ENCODE measurements at regions not wholly inside any gene's neighbourhood (a gene's known extent, or its start where the extent isn't known, plus 50 kb on each side); places are given as distances from the start of the nearest gene placed in this dataset.

- DNase-seq (ENCODE audit: low read depth) = no peak
- TF ChIP-seq CTCF (conservative IDR thresholded peaks at IDR 0.05; ENCODE audit: control insufficient read depth, insufficient read depth, low read depth, low read length) = no peak
- H3K4me3 ChIP-seq (ENCODE audit: control insufficient read depth, low read depth, low read length) = no peak overlapping the region
These were observed 436.7 kb downstream of the DAD1 start for GRCh38 chr14:22152161-22152870.

GRCh38 chr14:22151121-22151520, 437.9 kb downstream of the DAD1 start:
- TF ChIP-seq CTCF (conservative IDR thresholded peaks at IDR 0.05; ENCODE audit: control insufficient read depth, insufficient read depth, low read depth, low read length) = no peak
- H3K4me3 ChIP-seq (ENCODE audit: control insufficient read depth, low read depth, low read length) = no peak overlapping the region
- no peak for DNase-seq (ENCODE audit: low read depth)

GRCh38 chr14:22149058-22149457, 440.0 kb downstream of the DAD1 start:
- no peak for TF ChIP-seq CTCF (conservative IDR thresholded peaks at IDR 0.05; ENCODE audit: control insufficient read depth, insufficient read depth, low read depth, low read length)
- H3K4me3 ChIP-seq (ENCODE audit: control insufficient read depth, low read depth, low read length) = no peak overlapping the region
- DNase-seq (ENCODE audit: low read depth) = no peak

GRCh38 chr14:22147716-22148115, 441.3 kb downstream of the DAD1 start:
- no peak for TF ChIP-seq CTCF (conservative IDR thresholded peaks at IDR 0.05; ENCODE audit: control insufficient read depth, insufficient read depth, low read depth, low read length)
- DNase-seq (ENCODE audit: low read depth) = no peak
- H3K4me3 ChIP-seq (ENCODE audit: control insufficient read depth, low read depth, low read length) = no peak overlapping the region

- DNase-seq (ENCODE audit: low read depth) = peak; percentile 18
- no peak for TF ChIP-seq CTCF (conservative IDR thresholded peaks at IDR 0.05; ENCODE audit: control insufficient read depth, insufficient read depth, low read depth, low read length)
These were observed 445.7 kb downstream of the DAD1 start for GRCh38 chr14:22143363-22143762.

GRCh38 chr14:22140633-22141032, 448.4 kb downstream of the DAD1 start:
- no peak for DNase-seq (ENCODE audit: low read depth)
- TF ChIP-seq CTCF (conservative IDR thresholded peaks at IDR 0.05; ENCODE audit: control insufficient read depth, insufficient read depth, low read depth, low read length) = no peak
- no peak overlapping the region for H3K4me3 ChIP-seq (ENCODE audit: control insufficient read depth, low read depth, low read length)

More at GRCh38 chr14:22143363-22143762, 445.7 kb downstream of the DAD1 start:
- H3K4me3 ChIP-seq (ENCODE audit: control insufficient read depth, low read depth, low read length) = no peak overlapping the region
